Retinal pigment epithelial cell (primary cell): ENCODE measurements at regions not wholly inside any gene's neighbourhood (a gene's known extent, or its start where the extent isn't known, plus 50 kb on each side); places are given as distances from the start of the nearest gene placed in this dataset.
"Not testable (repeated sequence)": the region's sequence is repeated elsewhere in the genome, so short reads cannot be mapped to it uniquely, and the experiment has no call there.

ENCODE experiments used
- DNase-seq: peaks from one replicate; pipeline ENCODE4 v3.0.0-alpha.2; 2010; ENCODE audit warnings: low read depth
- H3K4me3 ChIP-seq: 2 replicates; pipeline ENCODE4 v1.5.1; 2011; ENCODE audit warnings: mild to moderate bottlenecking, low read length, control low read depth, moderate library complexity
- TF ChIP-seq, protein P1 (sequence below): conservative IDR thresholded peaks from 2 replicates; pipeline ENCODE4 v1.5.1; 2011; ENCODE audit warnings: low read depth, low read length, control low read depth, inconsistent platforms

DNA sequence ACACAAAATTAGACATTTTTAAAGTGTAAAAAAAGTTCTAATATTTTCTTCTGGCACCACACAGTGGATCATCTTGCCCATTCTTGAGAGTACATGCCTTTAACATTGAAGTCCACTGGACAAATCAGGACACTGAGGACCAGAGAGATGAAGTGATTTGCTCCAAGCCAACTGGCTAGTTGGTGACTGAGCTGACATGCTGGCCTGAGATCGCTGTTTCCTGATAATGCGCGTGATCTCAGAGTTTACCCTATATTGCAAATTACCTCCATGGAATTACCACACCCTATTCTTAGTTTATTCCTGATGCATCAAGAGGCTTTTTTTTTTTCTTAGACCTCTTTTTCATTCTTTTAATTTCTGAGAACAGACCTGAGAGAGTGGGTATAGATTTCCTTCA lies 432.8 kb downstream of the CD83 start:
- no peak overlapping the region for H3K4me3 ChIP-seq
- TF ChIP-seq, protein P1, sequence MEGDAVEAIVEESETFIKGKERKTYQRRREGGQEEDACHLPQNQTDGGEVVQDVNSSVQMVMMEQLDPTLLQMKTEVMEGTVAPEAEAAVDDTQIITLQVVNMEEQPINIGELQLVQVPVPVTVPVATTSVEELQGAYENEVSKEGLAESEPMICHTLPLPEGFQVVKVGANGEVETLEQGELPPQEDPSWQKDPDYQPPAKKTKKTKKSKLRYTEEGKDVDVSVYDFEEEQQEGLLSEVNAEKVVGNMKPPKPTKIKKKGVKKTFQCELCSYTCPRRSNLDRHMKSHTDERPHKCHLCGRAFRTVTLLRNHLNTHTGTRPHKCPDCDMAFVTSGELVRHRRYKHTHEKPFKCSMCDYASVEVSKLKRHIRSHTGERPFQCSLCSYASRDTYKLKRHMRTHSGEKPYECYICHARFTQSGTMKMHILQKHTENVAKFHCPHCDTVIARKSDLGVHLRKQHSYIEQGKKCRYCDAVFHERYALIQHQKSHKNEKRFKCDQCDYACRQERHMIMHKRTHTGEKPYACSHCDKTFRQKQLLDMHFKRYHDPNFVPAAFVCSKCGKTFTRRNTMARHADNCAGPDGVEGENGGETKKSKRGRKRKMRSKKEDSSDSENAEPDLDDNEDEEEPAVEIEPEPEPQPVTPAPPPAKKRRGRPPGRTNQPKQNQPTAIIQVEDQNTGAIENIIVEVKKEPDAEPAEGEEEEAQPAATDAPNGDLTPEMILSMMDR = no peak
- no peak for DNase-seq

DNA sequence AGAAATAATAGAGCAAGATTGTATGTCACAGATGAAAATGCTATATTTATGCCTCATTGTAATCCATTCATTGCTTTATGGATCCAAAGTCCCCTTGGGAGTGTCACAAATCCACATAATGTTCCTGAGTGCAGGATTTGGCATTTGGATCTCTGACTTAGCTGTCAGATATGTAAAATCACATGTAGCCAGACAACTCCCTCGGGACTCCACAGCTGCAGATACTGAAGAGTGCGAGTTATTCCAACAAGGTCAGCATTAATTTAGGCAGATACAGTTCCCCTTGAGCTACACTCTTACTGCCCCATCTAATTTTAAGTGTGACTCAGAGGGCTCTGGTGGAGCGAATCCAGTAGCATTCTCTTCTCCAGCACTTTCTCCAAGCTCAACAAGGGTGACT lies 433.2 kb downstream of the CD83 start:
- TF ChIP-seq, protein P1 = no peak
- no peak overlapping the region for H3K4me3 ChIP-seq
- no peak for DNase-seq

DNA sequence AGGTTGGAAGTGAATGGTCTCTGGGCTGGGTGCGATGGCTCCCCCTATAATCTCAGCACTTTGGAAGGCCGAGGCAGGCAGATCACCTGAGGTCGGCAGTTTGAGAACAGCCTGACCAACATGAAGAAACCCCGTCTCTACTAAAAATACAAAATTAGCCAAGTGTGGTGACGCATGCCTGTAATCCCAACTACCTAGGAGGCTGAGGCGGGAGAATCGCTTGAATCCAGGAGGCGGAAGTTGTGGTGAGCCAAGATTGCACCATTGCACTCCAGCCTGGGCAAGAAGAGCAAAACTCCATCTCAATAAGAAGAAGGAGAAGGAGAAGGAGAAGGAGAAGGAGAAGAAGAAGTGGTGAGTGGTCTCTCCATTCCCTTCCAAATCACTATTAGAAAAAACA lies 434.0 kb downstream of the CD83 start:
- not testable (repeated sequence) for H3K4me3 ChIP-seq, DNase-seq

DNA sequence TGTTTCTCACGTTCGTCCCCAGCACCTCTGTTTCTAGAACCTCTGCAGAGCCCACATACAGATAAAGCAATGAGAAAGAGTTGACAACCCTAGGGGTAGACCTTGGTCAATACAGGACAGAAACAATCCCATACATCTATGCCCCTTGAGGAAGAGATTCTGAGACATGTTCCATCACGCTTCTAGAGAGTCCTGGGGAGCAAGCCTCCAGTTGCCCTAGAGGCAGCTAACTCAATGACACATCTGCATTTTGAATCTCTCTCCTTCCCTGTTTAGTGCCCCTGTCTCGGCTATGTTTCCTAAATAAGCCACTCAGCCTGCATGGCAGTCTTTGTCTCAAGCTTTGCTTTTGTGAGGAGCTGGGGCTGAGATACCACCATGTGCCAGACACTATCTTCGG lies 435.3 kb downstream of the CD83 start:
- no peak for DNase-seq

DNA sequence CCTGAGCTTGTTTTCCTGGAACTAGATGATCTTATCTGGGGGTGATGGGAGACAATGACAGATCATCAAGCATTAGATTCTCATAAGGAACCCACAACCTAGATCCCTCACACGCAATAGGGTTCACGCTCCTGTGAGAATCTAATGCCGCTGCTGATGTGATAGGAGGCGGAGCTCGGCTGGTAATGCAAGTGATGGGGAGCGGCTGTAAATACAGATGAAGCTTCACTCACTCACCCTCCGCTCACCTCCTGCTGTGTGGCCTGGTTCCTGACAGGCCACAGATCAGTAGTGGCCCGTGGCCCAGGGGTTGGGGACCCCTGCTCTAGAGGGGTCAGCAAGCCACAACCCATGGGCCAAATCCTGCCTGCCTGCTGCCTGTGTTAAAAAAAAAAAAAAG lies 435.9 kb downstream of the CD83 start:
- no peak for DNase-seq
- TF ChIP-seq, protein P1 = no peak
- no peak overlapping the region for H3K4me3 ChIP-seq

More for the DNA sequence above, 435.3 kb downstream of the CD83 start:
- no peak overlapping the region for H3K4me3 ChIP-seq
- TF ChIP-seq, protein P1 = no peak

DNA sequence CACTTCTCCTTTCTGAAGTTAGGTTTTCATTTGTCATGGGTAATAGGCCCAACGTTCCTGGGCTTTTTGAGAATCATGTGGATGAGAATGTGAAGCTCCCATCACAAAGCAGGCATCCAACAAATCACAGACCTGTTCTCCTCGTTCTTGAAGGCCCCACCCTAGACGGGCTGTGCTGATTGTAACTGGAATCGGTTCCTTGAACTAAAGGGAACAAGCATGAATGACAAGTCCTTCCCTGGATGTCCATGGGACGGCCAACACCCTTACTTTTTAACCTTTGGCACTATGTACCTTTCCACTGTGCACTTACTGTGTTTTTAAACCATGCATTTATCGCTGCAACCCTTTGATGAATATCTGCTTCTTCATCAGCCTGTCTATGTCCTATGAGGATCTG lies 438.2 kb downstream of the CD83 start:
- no peak overlapping the region for H3K4me3 ChIP-seq
- no peak for DNase-seq
- TF ChIP-seq, protein P1 = no peak

DNA sequence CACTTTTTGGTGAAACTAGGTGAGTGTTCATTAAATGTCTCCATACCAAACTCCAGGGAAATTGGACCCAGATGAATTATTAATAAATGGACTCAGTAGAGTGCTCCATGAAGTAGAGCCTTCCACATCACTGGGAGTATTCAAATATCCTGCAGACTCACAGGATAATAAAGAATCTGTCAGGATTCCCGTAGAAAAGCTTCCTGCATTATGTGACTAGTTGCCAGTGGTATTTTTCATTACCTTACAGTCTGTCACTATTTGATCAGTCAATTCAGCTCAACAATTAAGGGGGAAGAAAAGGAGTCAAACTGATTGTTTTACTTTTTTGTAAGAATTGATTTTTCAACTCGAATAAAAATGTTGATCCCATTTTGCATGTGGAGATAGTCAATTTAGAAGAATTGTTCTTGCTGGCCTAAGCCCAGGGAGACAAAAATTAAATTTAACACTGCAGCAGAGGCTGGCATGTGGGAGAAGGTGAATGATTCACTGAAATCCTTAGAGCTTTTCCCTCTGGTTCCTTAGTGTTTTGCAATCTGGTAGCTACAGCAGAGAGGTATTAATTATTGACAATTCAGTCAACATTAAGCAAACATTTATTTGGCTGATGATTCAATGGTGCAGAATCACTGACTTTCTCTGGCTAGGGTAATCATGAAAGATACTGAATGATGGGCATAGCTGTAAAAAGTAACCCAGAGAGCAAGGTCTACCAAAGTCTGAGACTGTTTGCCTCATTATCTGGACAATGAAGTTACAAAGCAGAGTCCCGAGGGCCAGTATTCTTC lies 442.4 kb downstream of the CD83 start:
- DNase-seq = no peak
- TF ChIP-seq, protein P1 = no peak
- no peak overlapping the region for H3K4me3 ChIP-seq

DNA sequence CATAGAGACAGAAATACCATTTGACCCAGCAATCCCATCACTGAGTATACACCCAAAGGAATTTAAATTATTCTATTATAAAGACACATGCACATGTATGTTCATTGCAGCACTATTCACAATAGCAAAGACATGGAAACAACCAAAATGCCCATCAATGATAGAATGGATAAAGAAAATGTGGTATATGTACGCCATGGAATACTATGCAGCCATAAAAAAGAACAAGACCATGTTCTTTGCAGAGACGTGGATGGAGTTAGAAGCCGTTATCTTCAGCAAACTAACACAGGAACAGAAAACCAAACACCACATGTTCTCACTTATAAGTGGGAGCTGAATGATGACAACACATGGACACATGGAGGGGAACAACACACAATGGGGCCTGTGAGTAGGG lies 444.0 kb downstream of the CD83 start:
- not testable (repeated sequence) for DNase-seq, H3K4me3 ChIP-seq
